ENCODE measurements at regions not wholly inside any gene's neighbourhood (a gene's known extent, or its start where the extent isn't known, plus 50 kb on each side); places are given as distances from the start of the nearest gene placed in this dataset.
A peak's percentile ranks its signal among the peaks of the same experiment; 100 is the strongest.

DNA sequence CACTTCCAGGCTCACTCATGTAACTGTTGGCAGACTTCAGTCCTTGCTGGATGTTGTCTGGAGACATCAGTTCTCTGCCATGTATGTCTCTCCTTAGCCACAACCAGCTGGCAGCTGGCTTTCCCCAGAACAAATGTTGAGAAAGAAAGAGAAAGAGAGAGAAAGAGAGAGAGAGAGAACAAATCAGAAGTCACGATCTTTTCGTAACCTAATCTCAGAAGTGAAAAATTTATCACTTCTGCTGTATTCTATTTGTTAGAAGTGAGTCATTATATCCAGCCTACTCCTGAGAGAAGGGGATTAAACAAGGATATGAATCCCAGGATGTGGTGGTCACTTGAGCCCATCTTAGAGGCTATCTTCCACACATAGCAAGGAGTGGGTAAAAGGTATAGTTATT is 101.2 kb downstream of the BTG1 start:
- Histone ChIP-seq H3K4me1 (peaks cover 30% of the 10 kb centered on the region), H3K9me3 (replicated peaks) (no peaks in the 10 kb centered on the region), H3K4me3 (no peak overlapping the region), H3K27ac (replicated peaks) (no peak overlapping the region), H3K27me3 (ENCODE audit: low read depth) (no peaks in the 10 kb centered on the region), H3K36me3 (no peaks in the 10 kb centered on the region)
- no peak for DNase-seq
- intact Hi-C loops (cut with micrococcal nuclease): no loop called here
- TF ChIP-seq, protein P1, sequence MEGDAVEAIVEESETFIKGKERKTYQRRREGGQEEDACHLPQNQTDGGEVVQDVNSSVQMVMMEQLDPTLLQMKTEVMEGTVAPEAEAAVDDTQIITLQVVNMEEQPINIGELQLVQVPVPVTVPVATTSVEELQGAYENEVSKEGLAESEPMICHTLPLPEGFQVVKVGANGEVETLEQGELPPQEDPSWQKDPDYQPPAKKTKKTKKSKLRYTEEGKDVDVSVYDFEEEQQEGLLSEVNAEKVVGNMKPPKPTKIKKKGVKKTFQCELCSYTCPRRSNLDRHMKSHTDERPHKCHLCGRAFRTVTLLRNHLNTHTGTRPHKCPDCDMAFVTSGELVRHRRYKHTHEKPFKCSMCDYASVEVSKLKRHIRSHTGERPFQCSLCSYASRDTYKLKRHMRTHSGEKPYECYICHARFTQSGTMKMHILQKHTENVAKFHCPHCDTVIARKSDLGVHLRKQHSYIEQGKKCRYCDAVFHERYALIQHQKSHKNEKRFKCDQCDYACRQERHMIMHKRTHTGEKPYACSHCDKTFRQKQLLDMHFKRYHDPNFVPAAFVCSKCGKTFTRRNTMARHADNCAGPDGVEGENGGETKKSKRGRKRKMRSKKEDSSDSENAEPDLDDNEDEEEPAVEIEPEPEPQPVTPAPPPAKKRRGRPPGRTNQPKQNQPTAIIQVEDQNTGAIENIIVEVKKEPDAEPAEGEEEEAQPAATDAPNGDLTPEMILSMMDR (IDR thresholded peaks at IDR 0.05; ENCODE audit: borderline replicate concordance): no peak

DNA sequence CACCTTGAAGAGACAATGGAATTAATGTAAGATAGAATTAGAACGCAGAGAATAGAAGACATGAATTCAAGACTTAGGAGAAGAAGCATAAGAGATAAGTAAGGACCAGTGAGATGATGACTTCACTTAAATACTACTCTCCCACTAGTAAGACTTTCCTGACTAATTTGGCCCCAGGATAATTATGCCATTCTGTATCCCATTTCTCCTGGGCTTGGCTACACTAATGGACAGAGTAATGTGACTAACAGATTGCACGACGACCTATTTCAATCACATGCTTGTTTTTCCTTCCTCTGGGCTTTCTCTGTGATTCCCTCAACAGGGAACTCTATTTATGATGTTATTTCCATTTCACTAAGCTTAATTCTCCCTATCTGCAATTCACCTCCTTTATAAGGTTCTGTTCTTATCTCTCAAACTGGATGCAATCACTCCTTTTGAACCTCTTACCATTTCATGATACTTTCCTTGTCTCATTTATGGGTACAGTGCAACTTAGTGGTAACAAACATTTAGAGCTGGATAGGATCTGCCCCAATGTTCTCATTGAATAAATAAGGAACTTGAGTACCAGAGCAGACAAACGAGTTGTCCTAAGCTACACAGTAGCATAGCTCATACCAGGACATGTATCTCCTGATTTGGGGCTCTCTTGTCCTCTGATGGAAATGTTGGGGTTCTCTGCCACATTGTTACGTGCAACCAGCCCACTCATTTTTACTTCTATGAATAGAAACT is 102.7 kb downstream of the BTG1 start:
- no peak overlapping the region for H3K27ac ChIP-seq (replicated peaks)
- no peaks in the 10 kb centered on the region for H3K36me3 ChIP-seq
- no peaks in the 10 kb centered on the region for H3K27me3 ChIP-seq (ENCODE audit: low read depth)
- DNase-seq: no peak
- H3K4me3 ChIP-seq: no peak overlapping the region
- TF ChIP-seq, protein P1 (IDR thresholded peaks at IDR 0.05; ENCODE audit: borderline replicate concordance): no peak
- peaks cover 39% of the 10 kb centered on the region for H3K4me1 ChIP-seq
- intact Hi-C loops (cut with micrococcal nuclease): no loop called here
- H3K9me3 ChIP-seq (replicated peaks): no peaks in the 10 kb centered on the region

DNA sequence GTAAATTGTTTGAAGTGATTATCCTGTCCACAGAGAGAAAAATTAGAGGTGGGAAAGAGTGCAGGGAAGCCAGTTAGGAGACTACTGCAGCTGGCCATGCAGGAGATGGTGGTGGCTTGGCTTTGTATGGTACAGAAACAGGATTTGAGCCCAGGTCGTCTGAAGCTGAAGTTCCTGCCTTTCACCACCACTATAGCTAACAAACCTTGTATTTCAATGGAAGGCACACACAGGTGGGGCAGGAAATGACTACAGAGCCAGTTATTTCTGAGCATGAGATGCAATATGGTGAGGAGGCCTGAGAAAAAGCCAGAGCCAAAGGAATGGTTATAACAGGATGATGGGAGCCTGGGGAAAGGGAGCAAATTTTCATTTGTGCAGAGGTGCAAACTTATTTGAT is 103.9 kb downstream of the BTG1 start:
- intact Hi-C loops (cut with micrococcal nuclease): no loop called here
- TF ChIP-seq, protein P1 (IDR thresholded peaks at IDR 0.05; ENCODE audit: borderline replicate concordance): peak; percentile 17

DNA sequence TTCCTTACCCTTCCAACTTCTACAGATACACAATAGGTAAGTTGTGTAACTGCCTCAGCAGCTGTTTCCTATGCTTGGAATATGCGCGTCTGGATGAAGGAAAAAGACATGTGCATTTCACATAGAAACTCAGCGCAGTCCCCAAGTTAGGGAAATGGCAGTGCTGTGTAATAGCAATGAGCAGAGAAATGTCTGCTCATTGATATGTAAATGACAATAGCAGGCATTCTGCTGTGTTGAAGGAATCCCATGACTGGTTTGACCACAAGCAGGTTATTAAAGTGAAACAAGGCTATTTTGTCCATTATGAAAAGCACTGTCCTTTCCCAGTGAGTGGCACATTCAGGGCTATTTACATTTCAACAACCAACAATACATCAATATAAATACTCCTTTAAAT is 106.6 kb downstream of the BTG1 start:
- no peak for DNase-seq
- peaks cover 43% of the 10 kb centered on the region for H3K4me1 ChIP-seq
- H3K9me3 ChIP-seq (replicated peaks): no peaks in the 10 kb centered on the region
- H3K4me3 ChIP-seq: no peak overlapping the region
- peak overlapping the region; percentile 39 for H3K27ac ChIP-seq (replicated peaks)
- TF ChIP-seq, protein P1 (IDR thresholded peaks at IDR 0.05; ENCODE audit: borderline replicate concordance): no peak
- H3K36me3 ChIP-seq: no peaks in the 10 kb centered on the region
- intact Hi-C loops (cut with micrococcal nuclease): no loop called here
- H3K27me3 ChIP-seq (ENCODE audit: low read depth): no peaks in the 10 kb centered on the region

More for the DNA sequence above, 103.9 kb downstream of the BTG1 start:
- peaks cover 31% of the 10 kb centered on the region for H3K4me1 ChIP-seq
- no peak overlapping the region for H3K4me3 ChIP-seq
- H3K27ac ChIP-seq (replicated peaks): no peak overlapping the region
- no peaks in the 10 kb centered on the region for H3K36me3 ChIP-seq
- no peaks in the 10 kb centered on the region for H3K27me3 ChIP-seq (ENCODE audit: low read depth)
- H3K9me3 ChIP-seq (replicated peaks): no peaks in the 10 kb centered on the region
- no peak for DNase-seq

DNA sequence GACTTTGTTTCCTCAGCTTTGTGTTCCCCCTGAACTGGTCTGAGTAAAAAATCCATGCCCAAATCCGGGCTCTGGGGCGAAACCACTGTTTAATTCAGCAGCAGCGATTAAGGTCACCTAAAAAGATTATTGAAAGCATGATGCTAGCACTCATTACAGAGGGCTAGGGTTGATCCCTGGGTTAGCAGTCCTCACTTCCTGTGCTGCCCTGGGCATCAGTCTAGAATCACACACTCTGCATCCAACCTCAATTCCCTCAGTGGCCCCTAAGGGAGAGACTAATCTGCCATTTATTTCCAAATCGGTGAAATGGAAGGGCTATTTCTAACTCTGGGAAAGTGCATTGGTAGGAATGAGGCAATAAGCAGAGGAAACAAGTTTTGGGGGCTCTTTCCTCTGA is 107.2 kb downstream of the BTG1 start:
- Histone ChIP-seq H3K9me3 (replicated peaks) (no peaks in the 10 kb centered on the region), H3K4me1 (peaks cover 46% of the 10 kb centered on the region), H3K27ac (replicated peaks) (peak overlapping the region; percentile 39), H3K36me3 (no peaks in the 10 kb centered on the region), H3K4me3 (no peak overlapping the region), H3K27me3 (ENCODE audit: low read depth) (no peaks in the 10 kb centered on the region)
- TF ChIP-seq, protein P1 (IDR thresholded peaks at IDR 0.05; ENCODE audit: borderline replicate concordance): no peak
- no peak for DNase-seq
- intact Hi-C loops (cut with micrococcal nuclease): no loop called here

Measured in left ventricle myocardium inferior (tissue), 1 donor.